ENCODE measurements at regions not wholly inside any gene's neighbourhood (a gene's known extent, or its start where the extent isn't known, plus 50 kb on each side); places are given as distances from the start of the nearest gene placed in this dataset.

- no peak for TF ChIP-seq CTCF (conservative IDR thresholded peaks at IDR 0.05; ENCODE audit: low read length)
- TF ChIP-seq EZH2phosphoT487 (IDR thresholded peaks at IDR 0.05; ENCODE audit: borderline replicate concordance), result no peak
Observed at GRCh38 chr10:83262434-83262833, 876.9 kb upstream of the GHITM start.

All from Loucy (cell line).